K562 (cell line): ENCODE measurements at regions not wholly inside any gene's neighbourhood (a gene's known extent, or its start where the extent isn't known, plus 50 kb on each side); places are given as distances from the start of the nearest gene placed in this dataset.

Source experiments
- ATAC-seq: fragments of 200-7000 bp; cut with Tn5 transposase; 3 replicates; pipeline ENCODE4 v1.9.1; 2020; ENCODE audit warnings: moderate library complexity
- BruUV-seq: library from RNA; stranded (reverse); fragments of 400-500 nt; replicated peaks from 2 replicates; lab custom pipeline; 2021; lab: Mats Ljungman, UMichigan
- CTCF ChIA-PET: fragments of 300-600 bp; formaldehyde crosslinking; extraction: SDS; loops from one replicate; lab custom pipeline; 2021; ENCODE audit warnings: low intra/inter-chr PET ratio; lab: Yijun Ruan, JAX
- POLR2A ChIA-PET: fragments of 300-600, 350-650 bp; sonication (Branson Sonifier 250); formaldehyde crosslinking; extraction: SDS; loops from one replicate; lab custom pipeline; 2021; ENCODE audit warnings: antibody characterized with exemption, inconsistent platforms; lab: Yijun Ruan, JAX
- DNase-seq, 4 experiments: peaks; one replicate each; pipeline versions ENCODE4 v3.0.0 to v3.0.0-alpha.2; 2011 to 2018; ENCODE audit warnings: low spot score in 3 of 4, mixed read lengths in 3 of 4; ENCODE audit errors: extremely low read depth in 1 of 4
- FAIRE-seq: peaks from 2 replicates; lab custom pipeline; 2011; peaks lifted over from hg19 to GRCh38; lab: Jason Lieb, UNC
- H2AFZ ChIP-seq: 2 replicates; pipeline ENCODE4 v1.6.0; 2011; ENCODE audit warnings: low read depth, low read length, control low read depth, inconsistent platforms
- H3K27ac ChIP-seq: fragments of 200-600 bp; 3 replicates; pipeline ENCODE4 v1.8.0; 2011; ENCODE audit warnings: low read depth, mild to moderate bottlenecking, control low read depth, inconsistent platforms, low read length, moderate library complexity, mixed read lengths; ENCODE audit errors: extremely low read depth
- H3K27me3 ChIP-seq, 2 experiments: fragments of 300-600 bp in 1 of 2; 2 replicates in 1 of 2; 3 replicates in 1 of 2; pipeline versions ENCODE4 v1.6.0 to v1.8.0; 2011; ENCODE audit warnings: inconsistent platforms in 2 of 2, low read length in 2 of 2, mild to moderate bottlenecking in 1 of 2, mixed read lengths in 1 of 2, moderate library complexity in 1 of 2; ENCODE audit not compliant: control insufficient read depth in 2 of 2, insufficient read depth in 2 of 2
- H3K36me3 ChIP-seq: fragments of 300-600 bp; 3 replicates; pipeline ENCODE4 v1.8.0; 2011; ENCODE audit warnings: mild to moderate bottlenecking, low read length, inconsistent platforms; ENCODE audit not compliant: control insufficient read depth, insufficient read depth
- H3K4me1 ChIP-seq, 2 experiments: fragments of 200-600 bp in 1 of 2; replicated peaks in 1 of 2; 2 replicates in 1 of 2; 3 replicates in 1 of 2; pipeline versions ENCODE4 v1.5.1 to v1.8.0; 2011; ENCODE audit warnings: inconsistent platforms in 2 of 2, low read length in 2 of 2, mild to moderate bottlenecking in 1 of 2, mixed read lengths in 1 of 2, moderate library complexity in 1 of 2; ENCODE audit not compliant: control insufficient read depth in 2 of 2, insufficient read depth in 2 of 2
- H3K4me2 ChIP-seq: 2 replicates; pipeline ENCODE4 v1.6.1; 2011; ENCODE audit warnings: low read length, control low read depth, inconsistent platforms, mixed read lengths; ENCODE audit not compliant: insufficient read depth
- H3K4me3 ChIP-seq: fragments of 200-600 bp; sonication (generic), shearing (Covaris generic); 2 replicates; pipeline ENCODE4 v1.5.1; 2016; ENCODE audit warnings: control low read depth, inconsistent platforms
- H3K79me2 ChIP-seq: fragments of 200-600 bp; 3 replicates; pipeline ENCODE4 v1.8.0; 2011; ENCODE audit warnings: low read length, inconsistent platforms; ENCODE audit not compliant: control insufficient read depth, insufficient read depth
- H3K9ac ChIP-seq, 2 experiments: 2 replicates each; pipeline versions ENCODE4 v1.6.0 to v1.6.1; 2011; ENCODE audit warnings: low read depth in 2 of 2, low read length in 2 of 2, control low read depth in 1 of 2, inconsistent platforms in 1 of 2, mild to moderate bottlenecking in 1 of 2, mixed read lengths in 1 of 2; ENCODE audit not compliant: insufficient read depth in 1 of 2
- H3K9me1 ChIP-seq: one replicate; pipeline ENCODE4 v1.6.0; 2011; ENCODE audit warnings: inconsistent platforms, mild to moderate bottlenecking, low read length, moderate library complexity; ENCODE audit not compliant: control insufficient read depth, insufficient read depth
- H3K9me3 ChIP-seq: replicated peaks from 2 replicates; pipeline ENCODE4 v1.5.1; 2011; ENCODE audit warnings: low read depth, low read length, inconsistent platforms; ENCODE audit not compliant: control insufficient read depth, insufficient read depth
- H4K20me1 ChIP-seq: replicated peaks from 2 replicates; pipeline ENCODE4 v1.6.1; 2011; ENCODE audit warnings: low read length, inconsistent platforms, mixed read lengths; ENCODE audit not compliant: control insufficient read depth, insufficient read depth
- BRF2 ChIP-seq: IDR thresholded peaks from 3 replicates; pipeline ENCODE4 v1.6.1; 2011; ENCODE audit warnings: borderline replicate concordance, mild to moderate bottlenecking; ENCODE audit not compliant: insufficient read length, insufficient read depth
- HMGN3 ChIP-seq: IDR thresholded peaks from 2 replicates; pipeline ENCODE4 v1.6.1; 2011; ENCODE audit warnings: borderline replicate concordance, low read depth, mild to moderate bottlenecking, mixed read lengths, low read length; ENCODE audit not compliant: insufficient read length; ENCODE audit errors: extremely low read depth
- KDM1A ChIP-seq, 2 experiments: fragments of 450-650 bp; IDR thresholded peaks; 2 replicates each; pipeline ENCODE4 v1.6.1; 2016; ENCODE audit warnings: mild to moderate bottlenecking in 2 of 2
- MECOM ChIP-seq: fragments of 250-450 bp; sonication (Bioruptor Pico); IDR thresholded peaks from 2 replicates; pipeline ENCODE4 v1.8.0; 2022; ENCODE audit warnings: inconsistent platforms
- NR0B1 ChIP-seq: fragments of 450-650 bp; IDR thresholded peaks from one replicate; pipeline ENCODE4 v1.6.1; 2018; ENCODE audit warnings: mild to moderate bottlenecking, moderate library complexity; ENCODE audit not compliant: partially characterized antibody
- SAFB ChIP-seq: fragments of 200-400 bp; formaldehyde crosslinking; IDR thresholded peaks from 2 replicates; pipeline ENCODE4 v1.6.1; 2017; ENCODE audit warnings: low read depth, low read length, borderline replicate concordance
- SMARCA4 ChIP-seq: fragments of 450-650 bp; IDR thresholded peaks from 2 replicates; pipeline ENCODE4 v1.6.1; 2016
- SP1 ChIP-seq: sonication (generic); formaldehyde crosslinking; IDR thresholded peaks from 2 replicates; pipeline ENCODE4 v1.8.1; 2022; ENCODE audit warnings: mild to moderate bottlenecking, missing genetic modification reagents
- ZNF143 ChIP-seq: sonication (generic); formaldehyde crosslinking; IDR thresholded peaks from 2 replicates; pipeline ENCODE4 v1.9.0; 2022; ENCODE audit warnings: mild to moderate bottlenecking, missing genetic modification reagents
- ZNF398 ChIP-seq: fragments of 250-450 bp; sonication (Bioruptor Pico); IDR thresholded peaks from 2 replicates; pipeline ENCODE4 v1.8.0; 2021; ENCODE audit warnings: moderate library complexity, mild to moderate bottlenecking, inconsistent platforms
- WGBS: fragments of 100-300 bp; shearing (Covaris generic); methylation state at CpG from one replicate; pipeline ENCODE4 v1.1.6; 2016; ENCODE audit warnings: low coverage, mixed read lengths; ENCODE audit not compliant: insufficient coverage; ENCODE audit errors: missing lambda C conversion rate; 5-methylcytosine and 5-hydroxymethylcytosine counted together
- in situ Hi-C: fragments of 300-500 bp; cut with MboI; formaldehyde crosslinking; loops from 4 replicates; pipeline ENCODE4 v1.15.0; 2018; ENCODE audit warnings: inconsistent platforms, mixed read lengths
- intact Hi-C: fragments of 100-400 bp; cut with micrococcal nuclease; formaldehyde crosslinking; loops from 2 replicates; pipeline ENCODE4 v1.14.2; 2022
- TF ChIP-seq, protein P1 (sequence below): fragments of 250-450 bp; sonication (Bioruptor Pico); IDR thresholded peaks from 2 replicates; pipeline ENCODE4 v1.4.0; 2020; ENCODE audit warnings: mild to moderate bottlenecking, moderate library complexity
- TF ChIP-seq, protein P2 (sequence below): sonication (generic); formaldehyde crosslinking; IDR thresholded peaks from 2 replicates; pipeline ENCODE4 v1.8.0; 2022; ENCODE audit warnings: mild to moderate bottlenecking, missing genetic modification reagents

GRCh38 chr6:80519811-80520594 lies 413.5 kb downstream of the BCKDHB start:
- no peak overlapping the region for H3K27ac ChIP-seq
- POLR2A ChIA-PET = no interaction called here
- no peak for DNase-seq
- H3K79me2 ChIP-seq = no peaks in the 10 kb centered on the region
- no peaks in the 10 kb centered on the region for H3K9me3 ChIP-seq
- H3K36me3 ChIP-seq = no peaks in the 10 kb centered on the region
- H3K4me2 ChIP-seq = no peak overlapping the region
- intact Hi-C loops = no loop called here
- no peak overlapping the region for H3K4me3 ChIP-seq
- no peak for ATAC-seq
- BruUV-seq = no TSS peak
- WGBS = 5% methylated on average over 2 of the region's 2 CpGs
- H3K27me3 ChIP-seq = no peaks in the 10 kb centered on the region
- H2AFZ ChIP-seq = no peak overlapping the region
- H3K9me1 ChIP-seq = no peaks in the 10 kb centered on the region
- CTCF ChIA-PET = no interaction called here
- no peaks in the 10 kb centered on the region for H3K4me1 ChIP-seq
- H3K9ac ChIP-seq = no peak overlapping the region
- in situ Hi-C loops = no loop called here
- no peaks in the 10 kb centered on the region for H4K20me1 ChIP-seq
- FAIRE-seq = no peak
- TF ChIP-seq SAFB = no peak
- no peak for TF ChIP-seq SP1 (CRISPR knock-in tag)
- no peak for TF ChIP-seq ZNF398 (CRISPR knock-in tag)
- TF ChIP-seq ZNF143 (CRISPR knock-in tag) = no peak
- TF ChIP-seq, protein P1, sequence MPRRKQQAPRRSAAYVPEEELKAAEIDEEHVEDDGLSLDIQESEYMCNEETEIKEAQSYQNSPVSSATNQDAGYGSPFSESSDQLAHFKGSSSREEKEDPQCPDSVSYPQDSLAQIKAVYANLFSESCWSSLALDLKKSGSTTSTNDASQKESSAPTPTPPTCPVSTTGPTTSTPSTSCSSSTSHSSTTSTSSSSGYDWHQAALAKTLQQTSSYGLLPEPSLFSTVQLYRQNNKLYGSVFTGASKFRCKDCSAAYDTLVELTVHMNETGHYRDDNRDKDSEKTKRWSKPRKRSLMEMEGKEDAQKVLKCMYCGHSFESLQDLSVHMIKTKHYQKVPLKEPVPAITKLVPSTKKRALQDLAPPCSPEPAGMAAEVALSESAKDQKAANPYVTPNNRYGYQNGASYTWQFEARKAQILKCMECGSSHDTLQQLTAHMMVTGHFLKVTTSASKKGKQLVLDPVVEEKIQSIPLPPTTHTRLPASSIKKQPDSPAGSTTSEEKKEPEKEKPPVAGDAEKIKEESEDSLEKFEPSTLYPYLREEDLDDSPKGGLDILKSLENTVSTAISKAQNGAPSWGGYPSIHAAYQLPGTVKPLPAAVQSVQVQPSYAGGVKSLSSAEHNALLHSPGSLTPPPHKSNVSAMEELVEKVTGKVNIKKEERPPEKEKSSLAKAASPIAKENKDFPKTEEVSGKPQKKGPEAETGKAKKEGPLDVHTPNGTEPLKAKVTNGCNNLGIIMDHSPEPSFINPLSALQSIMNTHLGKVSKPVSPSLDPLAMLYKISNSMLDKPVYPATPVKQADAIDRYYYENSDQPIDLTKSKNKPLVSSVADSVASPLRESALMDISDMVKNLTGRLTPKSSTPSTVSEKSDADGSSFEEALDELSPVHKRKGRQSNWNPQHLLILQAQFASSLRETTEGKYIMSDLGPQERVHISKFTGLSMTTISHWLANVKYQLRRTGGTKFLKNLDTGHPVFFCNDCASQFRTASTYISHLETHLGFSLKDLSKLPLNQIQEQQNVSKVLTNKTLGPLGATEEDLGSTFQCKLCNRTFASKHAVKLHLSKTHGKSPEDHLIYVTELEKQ (CRISPR knock-in tag) = no peak
- no peak for TF ChIP-seq HMGN3
- no peak for TF ChIP-seq SMARCA4
- TF ChIP-seq NR0B1 = no peak
- no peak for TF ChIP-seq MECOM (CRISPR knock-in tag)
- TF ChIP-seq, protein P2, sequence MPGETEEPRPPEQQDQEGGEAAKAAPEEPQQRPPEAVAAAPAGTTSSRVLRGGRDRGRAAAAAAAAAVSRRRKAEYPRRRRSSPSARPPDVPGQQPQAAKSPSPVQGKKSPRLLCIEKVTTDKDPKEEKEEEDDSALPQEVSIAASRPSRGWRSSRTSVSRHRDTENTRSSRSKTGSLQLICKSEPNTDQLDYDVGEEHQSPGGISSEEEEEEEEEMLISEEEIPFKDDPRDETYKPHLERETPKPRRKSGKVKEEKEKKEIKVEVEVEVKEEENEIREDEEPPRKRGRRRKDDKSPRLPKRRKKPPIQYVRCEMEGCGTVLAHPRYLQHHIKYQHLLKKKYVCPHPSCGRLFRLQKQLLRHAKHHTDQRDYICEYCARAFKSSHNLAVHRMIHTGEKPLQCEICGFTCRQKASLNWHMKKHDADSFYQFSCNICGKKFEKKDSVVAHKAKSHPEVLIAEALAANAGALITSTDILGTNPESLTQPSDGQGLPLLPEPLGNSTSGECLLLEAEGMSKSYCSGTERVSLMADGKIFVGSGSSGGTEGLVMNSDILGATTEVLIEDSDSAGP (CRISPR knock-in tag) = no peak
- TF ChIP-seq KDM1A (IDR thresholded peaks at IDR 0.05) = no peak
- no peak for TF ChIP-seq BRF2
